Colonic mucosa (tissue), 4 donors: ENCODE measurements at regions not wholly inside any gene's neighbourhood (a gene's known extent, or its start where the extent isn't known, plus 50 kb on each side); places are given as distances from the start of the nearest gene placed in this dataset.
A peak's percentile ranks its signal among the peaks of the same experiment; 100 is the strongest.

Experiments
- DNase-seq: peaks from one replicate; pipeline ENCODE4 v3.0.0-alpha.2; 2020
- H3K27ac ChIP-seq: fragments of 200-600 bp; one replicate; pipeline ENCODE4 v1.8.0; 2021
- H3K27me3 ChIP-seq: fragments of 200-600 bp; one replicate; pipeline ENCODE4 v1.8.0; 2021
- H3K36me3 ChIP-seq: fragments of 200-600 bp; one replicate; pipeline ENCODE4 v1.8.0; 2021
- H3K4me1 ChIP-seq: fragments of 200-600 bp; one replicate; pipeline ENCODE4 v1.8.0; 2021; ENCODE audit warnings: mild to moderate bottlenecking
- H3K4me3 ChIP-seq: fragments of 200-600 bp; one replicate; pipeline ENCODE4 v1.8.0; 2021
- H3K9ac ChIP-seq, 2 donors: one replicate each; pipeline ENCODE4 v1.7.0; 2013; ENCODE audit warnings: control low read depth in 2 of 2, low read depth in 2 of 2, low read length in 2 of 2
- H3K9me3 ChIP-seq: fragments of 200-600 bp; one replicate; pipeline ENCODE4 v1.8.0; 2021
- intact Hi-C: fragments of 100-400 bp; cut with DNase I; formaldehyde crosslinking; loops from one replicate; pipeline ENCODE4 v1.14.1; 2022
- TF ChIP-seq, protein P1 (sequence below): fragments of 200-600 bp; IDR thresholded peaks from one replicate; pipeline ENCODE4 v1.8.0; 2022; ENCODE audit warnings: antibody characterized with exemption, mild to moderate bottlenecking
- donor health status: healthy.
- donor health status: DM: no; HTN: no; CAD: no.
- donor health status: DM: no; HTN: no; CAD: no.

DNA sequence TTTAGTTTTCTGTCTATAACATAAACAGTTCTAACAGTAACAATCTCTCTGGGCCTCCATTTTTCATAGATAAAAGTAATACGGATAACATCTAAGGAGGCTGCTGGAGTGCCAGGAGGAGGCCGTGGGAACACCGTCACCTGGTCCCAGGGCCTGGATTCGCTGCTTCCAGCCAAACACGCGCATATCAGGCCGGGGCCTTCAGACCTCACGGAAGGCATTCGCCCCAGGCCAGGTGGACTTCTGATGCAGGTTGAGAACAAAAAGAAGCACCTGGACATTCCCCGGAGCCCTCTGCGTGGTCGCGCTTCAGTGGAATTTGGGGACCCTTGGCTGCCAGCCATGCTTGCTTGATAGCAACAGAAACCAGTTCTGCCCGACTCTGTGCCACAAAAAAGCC is 113.1 kb upstream of the GUCA2B start:
- intact Hi-C loops: no loop called here
- DNase-seq: no peak
- H3K9ac ChIP-seq: no peak overlapping the region
- TF ChIP-seq, protein P1, sequence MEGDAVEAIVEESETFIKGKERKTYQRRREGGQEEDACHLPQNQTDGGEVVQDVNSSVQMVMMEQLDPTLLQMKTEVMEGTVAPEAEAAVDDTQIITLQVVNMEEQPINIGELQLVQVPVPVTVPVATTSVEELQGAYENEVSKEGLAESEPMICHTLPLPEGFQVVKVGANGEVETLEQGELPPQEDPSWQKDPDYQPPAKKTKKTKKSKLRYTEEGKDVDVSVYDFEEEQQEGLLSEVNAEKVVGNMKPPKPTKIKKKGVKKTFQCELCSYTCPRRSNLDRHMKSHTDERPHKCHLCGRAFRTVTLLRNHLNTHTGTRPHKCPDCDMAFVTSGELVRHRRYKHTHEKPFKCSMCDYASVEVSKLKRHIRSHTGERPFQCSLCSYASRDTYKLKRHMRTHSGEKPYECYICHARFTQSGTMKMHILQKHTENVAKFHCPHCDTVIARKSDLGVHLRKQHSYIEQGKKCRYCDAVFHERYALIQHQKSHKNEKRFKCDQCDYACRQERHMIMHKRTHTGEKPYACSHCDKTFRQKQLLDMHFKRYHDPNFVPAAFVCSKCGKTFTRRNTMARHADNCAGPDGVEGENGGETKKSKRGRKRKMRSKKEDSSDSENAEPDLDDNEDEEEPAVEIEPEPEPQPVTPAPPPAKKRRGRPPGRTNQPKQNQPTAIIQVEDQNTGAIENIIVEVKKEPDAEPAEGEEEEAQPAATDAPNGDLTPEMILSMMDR: no peak
- H3K9me3 ChIP-seq: no peaks in the 10 kb centered on the region
- no peaks in the 10 kb centered on the region for H3K27me3 ChIP-seq
- H3K4me1 ChIP-seq: no peaks in the 10 kb centered on the region
- H3K27ac ChIP-seq: no peak overlapping the region
- no peaks in the 10 kb centered on the region for H3K36me3 ChIP-seq
- H3K4me3 ChIP-seq: no peak overlapping the region

DNA sequence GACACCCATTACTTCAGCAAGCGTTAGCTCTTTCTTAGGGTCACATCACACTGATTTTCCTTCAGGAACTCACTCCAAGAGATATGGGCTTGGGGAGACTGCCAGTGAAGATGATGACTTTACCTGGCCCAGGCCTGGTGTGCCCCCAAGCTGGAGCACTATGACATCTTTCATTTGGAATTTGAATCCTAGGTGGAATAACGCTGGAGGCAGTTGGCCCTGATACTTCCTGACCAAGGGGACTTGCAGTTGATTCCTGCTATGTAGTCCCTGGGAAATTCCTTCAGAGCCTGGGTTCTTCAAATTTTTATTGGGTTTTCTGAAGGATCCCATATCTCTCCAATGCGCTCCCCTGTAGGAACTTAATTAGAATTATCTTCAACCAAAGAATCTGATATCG is 114.9 kb upstream of the GUCA2B start:
- Histone ChIP-seq H3K9ac (no peak overlapping the region), H3K27ac (no peak overlapping the region), H3K4me1 (peaks cover 7% of the 10 kb centered on the region), H3K27me3 (no peaks in the 10 kb centered on the region), H3K36me3 (no peaks in the 10 kb centered on the region), H3K4me3 (no peak overlapping the region), H3K9me3 (no peaks in the 10 kb centered on the region)
- DNase-seq: no peak
- TF ChIP-seq, protein P1: no peak
- intact Hi-C loops: no loop called here

DNA sequence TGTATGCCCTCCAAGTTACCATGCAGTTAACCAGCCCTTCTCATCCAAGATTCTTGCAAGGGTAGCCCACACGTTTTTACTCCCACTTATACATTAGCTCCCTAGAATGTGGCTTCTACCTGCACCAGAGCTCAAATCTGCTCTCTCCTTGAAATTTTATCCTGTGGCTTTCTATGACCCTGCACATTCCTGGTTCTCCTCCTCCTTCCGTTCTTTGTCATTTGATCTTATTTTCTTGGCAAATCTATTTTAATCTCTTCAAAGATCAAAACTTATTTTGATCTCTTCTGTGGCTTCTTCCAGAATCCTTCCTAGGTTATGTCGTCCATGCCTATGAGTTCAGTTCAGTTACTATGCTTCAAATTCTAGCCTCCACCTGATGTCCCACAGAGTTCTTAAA is 115.6 kb upstream of the GUCA2B start:
- no peak overlapping the region for H3K4me3 ChIP-seq
- no peak overlapping the region for H3K27ac ChIP-seq
- H3K4me1 ChIP-seq: peaks cover 7% of the 10 kb centered on the region
- H3K36me3 ChIP-seq: no peaks in the 10 kb centered on the region
- H3K9ac ChIP-seq: no peak overlapping the region
- TF ChIP-seq, protein P1: no peak
- H3K27me3 ChIP-seq: no peaks in the 10 kb centered on the region
- intact Hi-C loops: no loop called here
- no peaks in the 10 kb centered on the region for H3K9me3 ChIP-seq
- no peak for DNase-seq

DNA sequence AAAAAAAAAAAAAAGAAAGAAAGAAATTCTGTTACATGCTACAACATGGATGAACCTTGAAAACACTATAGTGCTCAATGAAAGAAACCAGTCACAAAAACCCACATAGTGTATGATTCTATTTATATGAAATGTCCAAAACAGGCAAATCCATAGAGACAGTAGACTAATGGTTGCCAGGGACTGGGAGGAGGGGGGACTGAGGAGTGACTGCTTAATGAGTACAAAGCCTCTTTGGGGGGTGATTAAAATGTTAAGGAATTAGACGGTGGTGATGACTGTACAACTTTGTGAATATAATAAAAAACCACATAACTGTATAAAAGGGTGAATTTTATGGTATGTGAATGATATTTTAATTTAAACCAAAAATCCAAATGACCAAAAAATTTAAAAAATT is 116.0 kb upstream of the GUCA2B start:
- Histone ChIP-seq H3K36me3 (no peaks in the 10 kb centered on the region), H3K27me3 (no peaks in the 10 kb centered on the region), H3K27ac (no peak overlapping the region), H3K9ac (no peak overlapping the region), H3K9me3 (no peaks in the 10 kb centered on the region), H3K4me1 (peaks cover 7% of the 10 kb centered on the region), H3K4me3 (no peak overlapping the region)
- intact Hi-C loops: no loop called here
- no peak for DNase-seq
- TF ChIP-seq, protein P1: no peak

DNA sequence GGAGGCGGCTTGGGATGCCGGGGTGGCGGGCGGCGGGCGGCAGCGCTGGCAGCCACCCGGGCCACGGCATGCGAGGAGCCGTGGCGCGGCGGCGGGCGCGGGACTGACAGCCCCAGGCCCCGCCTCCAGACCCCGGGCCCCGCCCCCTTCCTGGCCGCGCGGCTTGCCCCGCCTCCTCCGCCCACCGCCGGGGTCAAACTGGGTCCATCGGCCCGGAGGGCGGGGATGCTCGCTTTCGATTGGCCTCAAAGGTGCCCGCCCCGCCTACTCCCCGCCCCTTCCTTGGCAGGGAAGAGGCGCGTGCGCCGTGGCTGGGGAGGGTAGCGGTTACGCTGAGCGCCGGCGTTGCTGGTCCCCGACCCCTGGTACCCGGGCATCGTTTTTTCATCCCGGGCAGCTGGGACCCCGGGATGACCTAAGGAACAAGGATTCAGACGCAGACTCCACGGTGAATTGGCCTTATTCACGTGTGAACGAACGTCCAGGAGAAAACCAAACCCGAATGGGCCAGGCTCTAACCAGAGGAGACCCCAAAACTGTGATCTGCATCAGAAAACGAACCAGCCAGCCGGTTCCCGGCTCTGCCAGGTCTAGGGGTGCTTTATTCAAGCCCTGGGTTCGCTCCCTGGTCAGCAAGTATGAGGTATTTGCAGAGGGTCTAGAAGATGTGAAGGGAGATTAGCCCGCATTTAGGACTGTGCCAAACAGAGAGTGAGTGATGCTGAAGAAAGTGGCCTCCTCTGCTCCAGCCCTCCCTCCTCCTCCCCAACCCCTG is 117.2 kb upstream of the GUCA2B start:
- H3K9me3 ChIP-seq: no peaks in the 10 kb centered on the region
- H3K4me3 ChIP-seq: peak overlapping the region; percentile 88
- no peaks in the 10 kb centered on the region for H3K27me3 ChIP-seq
- no peaks in the 10 kb centered on the region for H3K36me3 ChIP-seq
- intact Hi-C loops: no loop called here
- peak; percentile 98 for DNase-seq
- peak overlapping the region; percentile 65 to 74 for H3K9ac ChIP-seq
- TF ChIP-seq, protein P1: no peak
- peaks cover 7% of the 10 kb centered on the region for H3K4me1 ChIP-seq
- no peak overlapping the region for H3K27ac ChIP-seq
